Kidney (tissue), 13 donors: ENCODE measurements at regions not wholly inside any gene's neighbourhood (a gene's known extent, or its start where the extent isn't known, plus 50 kb on each side); places are given as distances from the start of the nearest gene placed in this dataset.

Experiments used
- DNase-seq, 5 donors: peaks; one replicate each; pipeline ENCODE4 v3.0.0-alpha.2; 2013 to 2020
- FAIRE-seq: peaks from 2 replicates; lab custom pipeline; 2012; peaks lifted over from hg19 to GRCh38; lab: Jason Lieb, UNC
- H3K27ac ChIP-seq, 2 donors: one replicate each; pipeline ENCODE4 v1.7.0; 2013; ENCODE audit warnings: low read depth in 2 of 2, low read length in 2 of 2, inconsistent platforms in 1 of 2
- H3K27me3 ChIP-seq: one replicate; pipeline ENCODE4 v1.7.1; 2013; ENCODE audit warnings: low read length, inconsistent platforms; ENCODE audit not compliant: control insufficient read depth, insufficient read depth
- H3K36me3 ChIP-seq, 3 donors: one replicate each; pipeline versions ENCODE4 v1.7.0 to v1.7.1; 2013; ENCODE audit warnings: low read length in 3 of 3, control low read depth in 1 of 3, inconsistent platforms in 1 of 3; ENCODE audit not compliant: insufficient read depth in 3 of 3, control insufficient read depth in 2 of 3
- H3K4me1 ChIP-seq, 3 donors: one replicate each; pipeline versions ENCODE4 v1.7.0 to v1.7.1; 2013; ENCODE audit warnings: low read length in 3 of 3, inconsistent platforms in 1 of 3, low read depth in 1 of 3; ENCODE audit not compliant: control insufficient read depth in 2 of 3, insufficient read depth in 2 of 3
- H3K4me3 ChIP-seq, 3 donors: one replicate each; pipeline versions ENCODE4 v1.7.0 to v1.8.1; 2013; ENCODE audit warnings: low read length in 3 of 3, control low read depth in 1 of 3, inconsistent platforms in 1 of 3
- H3K9ac ChIP-seq, 3 donors: one replicate each; pipeline versions ENCODE4 v1.7.0 to v1.7.1; 2013; ENCODE audit warnings: low read length in 3 of 3, control low read depth in 1 of 3, inconsistent platforms in 1 of 3
- H3K9me3 ChIP-seq, 3 donors: one replicate each; pipeline versions ENCODE4 v1.7.0 to v1.7.1; 2013; ENCODE audit warnings: low read length in 3 of 3, control low read depth in 1 of 3, inconsistent platforms in 1 of 3; ENCODE audit not compliant: control insufficient read depth in 2 of 3, insufficient read depth in 1 of 3
- intact Hi-C: fragments of 100-400 bp; cut with DNase I; formaldehyde crosslinking; loops from one replicate; pipeline ENCODE4 v1.11.1; 2022
- TF ChIP-seq, protein P1 (sequence below): IDR thresholded peaks from 3 replicates; pipeline ENCODE4 v1.5.1; 2012; ENCODE audit warnings: mild to moderate bottlenecking, moderate library complexity, borderline replicate concordance; ENCODE audit not compliant: insufficient read depth; ENCODE audit errors: extremely low read depth
- donor health status: control.
- donor health status: control.
- donor health status: control.
- donor health status: control.
- donor health status: control.
- donor health status: DM: yes; HTN: yes; CAD: no.
- donor health status: Normal renal cell carcinoma (clear cell type).

- no peak overlapping the region for H3K27ac ChIP-seq
- intact Hi-C loops = no loop called here
- DNase-seq = no peak
- H3K4me3 ChIP-seq = no peak overlapping the region
- no peaks in the 10 kb centered on the region for H3K36me3 ChIP-seq
- FAIRE-seq = no peak
- no peaks in the 10 kb centered on the region for H3K9me3 ChIP-seq
- H3K9ac ChIP-seq = no peak overlapping the region
- H3K4me1 ChIP-seq = no peaks in the 10 kb centered on the region
- TF ChIP-seq, protein P1, sequence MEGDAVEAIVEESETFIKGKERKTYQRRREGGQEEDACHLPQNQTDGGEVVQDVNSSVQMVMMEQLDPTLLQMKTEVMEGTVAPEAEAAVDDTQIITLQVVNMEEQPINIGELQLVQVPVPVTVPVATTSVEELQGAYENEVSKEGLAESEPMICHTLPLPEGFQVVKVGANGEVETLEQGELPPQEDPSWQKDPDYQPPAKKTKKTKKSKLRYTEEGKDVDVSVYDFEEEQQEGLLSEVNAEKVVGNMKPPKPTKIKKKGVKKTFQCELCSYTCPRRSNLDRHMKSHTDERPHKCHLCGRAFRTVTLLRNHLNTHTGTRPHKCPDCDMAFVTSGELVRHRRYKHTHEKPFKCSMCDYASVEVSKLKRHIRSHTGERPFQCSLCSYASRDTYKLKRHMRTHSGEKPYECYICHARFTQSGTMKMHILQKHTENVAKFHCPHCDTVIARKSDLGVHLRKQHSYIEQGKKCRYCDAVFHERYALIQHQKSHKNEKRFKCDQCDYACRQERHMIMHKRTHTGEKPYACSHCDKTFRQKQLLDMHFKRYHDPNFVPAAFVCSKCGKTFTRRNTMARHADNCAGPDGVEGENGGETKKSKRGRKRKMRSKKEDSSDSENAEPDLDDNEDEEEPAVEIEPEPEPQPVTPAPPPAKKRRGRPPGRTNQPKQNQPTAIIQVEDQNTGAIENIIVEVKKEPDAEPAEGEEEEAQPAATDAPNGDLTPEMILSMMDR = no peak
- no peaks in the 10 kb centered on the region for H3K27me3 ChIP-seq
Observed at GRCh38 chr6:82419132-82419581, 55.5 kb downstream of the TPBG start.

GRCh38 chr6:82419859-82420258, 56.2 kb downstream of the TPBG start:
- intact Hi-C loops = no loop called here
- TF ChIP-seq, protein P1 = no peak
- H3K9ac ChIP-seq = no peak overlapping the region
- no peaks in the 10 kb centered on the region for H3K27me3 ChIP-seq
- no peaks in the 10 kb centered on the region for H3K9me3 ChIP-seq
- DNase-seq (no peak), FAIRE-seq (no peak)
- no peak overlapping the region for H3K4me3 ChIP-seq
- H3K36me3 ChIP-seq = no peaks in the 10 kb centered on the region
- no peak overlapping the region for H3K27ac ChIP-seq
- no peaks in the 10 kb centered on the region for H3K4me1 ChIP-seq

DNA sequence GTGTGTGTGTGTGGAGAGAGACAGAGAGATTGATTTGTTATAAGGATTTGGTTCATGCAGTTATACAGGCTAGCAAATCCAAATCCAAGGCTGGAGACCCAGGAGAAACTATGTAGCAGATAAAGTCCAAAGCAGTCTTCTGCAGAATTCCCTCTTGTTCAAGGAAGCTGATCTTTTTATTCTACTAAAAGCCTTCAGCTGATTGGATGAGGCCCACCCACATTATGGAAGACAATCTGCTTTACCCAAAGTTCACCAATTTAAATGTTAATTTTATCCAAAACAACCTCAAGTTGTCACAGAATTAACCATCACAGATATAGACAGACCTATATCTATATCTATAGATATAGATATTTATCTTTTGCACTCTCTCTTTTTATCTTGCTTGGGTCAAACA, 67.0 kb downstream of the TPBG start:
- Histone ChIP-seq H3K4me3 (no peak overlapping the region), H3K9ac (no peak overlapping the region), H3K27ac (no peak overlapping the region), H3K9me3 (no peaks in the 10 kb centered on the region), H3K36me3 (no peaks in the 10 kb centered on the region), H3K27me3 (no peaks in the 10 kb centered on the region), H3K4me1 (no peaks in the 10 kb centered on the region)
- intact Hi-C loops = no loop called here
- DNase-seq (no peak), FAIRE-seq (no peak)
- TF ChIP-seq, protein P1 = no peak

DNA sequence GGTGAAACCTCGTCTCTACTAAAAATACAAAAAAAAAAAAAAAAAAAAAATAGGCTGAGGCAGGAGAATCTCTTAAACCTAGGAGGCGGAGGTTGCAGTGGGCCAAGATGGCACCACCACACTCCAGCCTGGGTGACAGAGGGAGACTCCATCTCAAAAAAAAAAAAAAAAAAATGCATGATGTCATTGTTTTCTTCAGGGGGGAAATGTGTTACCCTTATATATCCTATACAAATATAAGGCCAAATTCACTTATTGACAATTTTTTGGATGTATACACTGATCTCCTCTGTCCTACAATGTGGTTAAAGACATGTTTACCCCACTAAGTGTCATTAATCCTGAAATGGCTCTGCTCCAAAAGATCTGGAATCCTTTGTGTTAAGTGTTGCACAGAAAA, 73.1 kb downstream of the TPBG start:
- Histone ChIP-seq H3K36me3 (no peaks in the 10 kb centered on the region), H3K4me3 (no peak overlapping the region), H3K9me3 (no peaks in the 10 kb centered on the region), H3K27ac (no peak overlapping the region), H3K9ac (no peak overlapping the region), H3K4me1 (no peaks in the 10 kb centered on the region), H3K27me3 (no peaks in the 10 kb centered on the region)
- FAIRE-seq = no peak
- TF ChIP-seq, protein P1 = no peak
- intact Hi-C loops = no loop called here
- no peak for DNase-seq
